Right atrium auricular region (tissue), 2 donors: ENCODE measurements at regions not wholly inside any gene's neighbourhood (a gene's known extent, or its start where the extent isn't known, plus 50 kb on each side); places are given as distances from the start of the nearest gene placed in this dataset.

Source experiments
- DNase-seq: peaks from one replicate; pipeline ENCODE4 v3.0.0-alpha.2; 2019; ENCODE audit warnings: low spot score
- H3K27ac ChIP-seq, 2 donors: fragments of 200-600 bp; sonication (generic); 1 replicate in 1 of 2; 2 replicates in 1 of 2; pipeline ENCODE4 v1.5.1; 2016 to 2019
- H3K27me3 ChIP-seq, 2 donors: fragments of 200-600 bp; sonication (generic); one replicate each; pipeline versions ENCODE4 v1.5.1 to v1.6.0; 2017 to 2019
- H3K36me3 ChIP-seq: fragments of 200-600 bp; sonication (generic); one replicate; pipeline ENCODE4 v1.5.1; 2016
- H3K4me1 ChIP-seq, 2 donors: fragments of 200-600 bp; sonication (generic); one replicate each; pipeline versions ENCODE4 v1.5.1 to v1.6.0; 2017 to 2019
- H3K4me3 ChIP-seq, 2 donors: fragments of 200-600 bp; sonication (generic); 1 replicate in 1 of 2; 2 replicates in 1 of 2; pipeline ENCODE4 v1.5.1; 2017 to 2019; ENCODE audit warnings: mild to moderate bottlenecking in 1 of 2, moderate library complexity in 1 of 2
- H3K9me3 ChIP-seq, 2 donors: fragments of 200-600 bp; sonication (generic); one replicate each; pipeline ENCODE4 v1.5.1; 2019
- CTCF ChIP-seq, 2 donors: fragments of 200-600 bp; sonication (generic); IDR thresholded peaks; one replicate each; pipeline ENCODE4 v1.5.1; 2019; ENCODE audit warnings: antibody characterized with exemption in 2 of 2

GRCh38 chr7:153397459-153397858, 637.9 kb downstream of the ACTR3B start:
- no peaks in the 10 kb centered on the region for H3K4me1 ChIP-seq
- no peak overlapping the region for H3K4me3 ChIP-seq
- DNase-seq = no peak
- no peak for TF ChIP-seq CTCF (IDR thresholded peaks at IDR 0.05)
- no peaks in the 10 kb centered on the region for H3K27me3 ChIP-seq
- no peaks in the 10 kb centered on the region for H3K36me3 ChIP-seq
- H3K27ac ChIP-seq = no peak overlapping the region
- no peaks in the 10 kb centered on the region for H3K9me3 ChIP-seq

GRCh38 chr7:153397906-153398305, 638.4 kb downstream of the ACTR3B start:
- no peaks in the 10 kb centered on the region for H3K27me3 ChIP-seq
- TF ChIP-seq CTCF (IDR thresholded peaks at IDR 0.05) = no peak
- H3K36me3 ChIP-seq = no peaks in the 10 kb centered on the region
- H3K4me3 ChIP-seq = no peak overlapping the region
- H3K27ac ChIP-seq = no peak overlapping the region
- H3K4me1 ChIP-seq = no peaks in the 10 kb centered on the region
- no peak for DNase-seq
- H3K9me3 ChIP-seq = no peaks in the 10 kb centered on the region

GRCh38 chr7:153398370-153398769, 638.8 kb downstream of the ACTR3B start:
- H3K27ac ChIP-seq = no peak overlapping the region
- no peaks in the 10 kb centered on the region for H3K9me3 ChIP-seq
- H3K27me3 ChIP-seq = no peaks in the 10 kb centered on the region
- no peak overlapping the region for H3K4me3 ChIP-seq
- TF ChIP-seq CTCF (IDR thresholded peaks at IDR 0.05) = no peak
- H3K36me3 ChIP-seq = no peaks in the 10 kb centered on the region
- no peak for DNase-seq
- no peaks in the 10 kb centered on the region for H3K4me1 ChIP-seq

- H3K36me3 ChIP-seq = no peaks in the 10 kb centered on the region
- H3K27ac ChIP-seq = no peak overlapping the region
- H3K27me3 ChIP-seq = no peaks in the 10 kb centered on the region
- no peaks in the 10 kb centered on the region for H3K4me1 ChIP-seq
- no peak for DNase-seq
- H3K9me3 ChIP-seq = no peaks in the 10 kb centered on the region
- H3K4me3 ChIP-seq = no peak overlapping the region
- no peak for TF ChIP-seq CTCF (IDR thresholded peaks at IDR 0.05)
Measured at GRCh38 chr7:153398789-153399553, 639.4 kb downstream of the ACTR3B start.

GRCh38 chr7:153399554-153399940, 640.0 kb downstream of the ACTR3B start:
- Histone ChIP-seq H3K27ac (no peak overlapping the region), H3K9me3 (no peaks in the 10 kb centered on the region), H3K4me3 (no peak overlapping the region), H3K27me3 (no peaks in the 10 kb centered on the region), H3K36me3 (no peaks in the 10 kb centered on the region), H3K4me1 (no peaks in the 10 kb centered on the region)
- no peak for TF ChIP-seq CTCF (IDR thresholded peaks at IDR 0.05)
- DNase-seq = no peak
